SU-DHL-6 (cell line): ENCODE measurements at regions not wholly inside any gene's neighbourhood (a gene's known extent, or its start where the extent isn't known, plus 50 kb on each side); places are given as distances from the start of the nearest gene placed in this dataset.

Source experiments
- H2AFZ ChIP-seq: fragments of 200-600 bp; sonication (generic); 2 replicates; pipeline ENCODE4 v1.6.1; 2014; ENCODE audit warnings: low read depth, mild to moderate bottlenecking, moderate library complexity, mixed read lengths, antibody characterized with exemption, low read length; ENCODE audit not compliant: severe bottlenecking
- H3F3A ChIP-seq: fragments of 200-600 bp; shearing (Covaris generic); 2 replicates; pipeline ENCODE4 v1.6.0; 2016; ENCODE audit warnings: antibody characterized with exemption, mild to moderate bottlenecking; ENCODE audit not compliant: insufficient read depth
- H3K27ac ChIP-seq: fragments of 200-600 bp; sonication (generic); 2 replicates; pipeline ENCODE4 v1.5.1; 2016; ENCODE audit warnings: low read depth, mild to moderate bottlenecking, low read length, moderate library complexity, mixed read lengths
- H3K27me3 ChIP-seq: fragments of 200-600 bp; sonication (generic), shearing (Covaris generic); 2 replicates; pipeline ENCODE4 v1.6.0; 2014; ENCODE audit warnings: mild to moderate bottlenecking, low read length
- H3K36me3 ChIP-seq: fragments of 200-600 bp; sonication (generic); 2 replicates; pipeline ENCODE4 v1.6.1; 2014; ENCODE audit warnings: mild to moderate bottlenecking, low read length, mixed read lengths
- H3K4me2 ChIP-seq: fragments of 300-600, 200-600 bp; shearing (Covaris generic), sonication (generic); 2 replicates; pipeline ENCODE4 v1.6.0; 2014; ENCODE audit warnings: low read length, low read depth, mild to moderate bottlenecking; ENCODE audit not compliant: poor library complexity, severe bottlenecking
- H3K4me3 ChIP-seq: fragments of 200-600 bp; sonication (generic); 2 replicates; pipeline ENCODE4 v1.5.1; 2014; ENCODE audit warnings: antibody characterized with exemption, low read length, mild to moderate bottlenecking, mixed read lengths; ENCODE audit not compliant: insufficient read depth, poor library complexity, severe bottlenecking
- H3K79me2 ChIP-seq: fragments of 200-600 bp; sonication (generic); 2 replicates; pipeline ENCODE4 v1.6.1; 2014; ENCODE audit warnings: mild to moderate bottlenecking, low read length, moderate library complexity; ENCODE audit not compliant: insufficient read depth
- H3K9ac ChIP-seq: fragments of 200-600 bp; sonication (generic); 2 replicates; pipeline ENCODE4 v1.7.0; 2014; ENCODE audit warnings: mild to moderate bottlenecking, low read length
- H3K9me2 ChIP-seq: fragments of 200-600 bp; sonication (generic); replicated peaks from 2 replicates; pipeline ENCODE4 v1.6.1; 2014; ENCODE audit warnings: low read length; ENCODE audit not compliant: insufficient read depth
- H3K9me3 ChIP-seq: fragments of 200-600 bp; sonication (generic); 2 replicates; pipeline ENCODE4 v1.6.1; 2014; ENCODE audit warnings: low read length, mixed read lengths; ENCODE audit not compliant: insufficient read depth
- H4K20me1 ChIP-seq: fragments of 200-600 bp; sonication (generic); 2 replicates; pipeline ENCODE4 v1.6.1; 2014; ENCODE audit warnings: low read depth, mild to moderate bottlenecking, antibody characterized with exemption, low read length, moderate library complexity, mixed read lengths
- CTCF ChIP-seq: fragments of 200-600 bp; sonication (generic); IDR thresholded peaks from one replicate; pipeline ENCODE4 v1.5.1; 2017; ENCODE audit warnings: antibody characterized with exemption, mild to moderate bottlenecking, low read length, moderate library complexity; ENCODE audit not compliant: insufficient read depth, poor library complexity, severe bottlenecking
- EZH2phosphoT487 ChIP-seq: fragments of 200-600 bp; sonication (generic), shearing (Covaris generic); conservative IDR thresholded peaks from 2 replicates; pipeline ENCODE4 v1.6.1; 2018; ENCODE audit warnings: mild to moderate bottlenecking, antibody characterized with exemption, low read length, moderate library complexity, mixed read lengths

- no peaks in the 10 kb centered on the region for H3K36me3 ChIP-seq
- no peak overlapping the region for H3K4me3 ChIP-seq
- H3K9me3 ChIP-seq: no peaks in the 10 kb centered on the region
- H3F3A ChIP-seq: no peaks in the 10 kb centered on the region
- H3K27ac ChIP-seq: no peak overlapping the region
- H3K9ac ChIP-seq: no peak overlapping the region
- no peaks in the 10 kb centered on the region for H4K20me1 ChIP-seq
- no peak for TF ChIP-seq EZH2phosphoT487
- no peak for TF ChIP-seq CTCF
- no peak overlapping the region for H3K4me2 ChIP-seq
- no peaks in the 10 kb centered on the region for H3K9me2 ChIP-seq
- no peaks in the 10 kb centered on the region for H3K79me2 ChIP-seq
- no peak overlapping the region for H2AFZ ChIP-seq
- H3K27me3 ChIP-seq: no peaks in the 10 kb centered on the region
These were observed 306.7 kb upstream of the ZNF608 start for GRCh38 chr5:125053179-125053578.

- Histone ChIP-seq H3K9ac (no peak overlapping the region), H3K27me3 (no peaks in the 10 kb centered on the region), H3K27ac (no peak overlapping the region), H3K9me3 (no peaks in the 10 kb centered on the region), H4K20me1 (no peaks in the 10 kb centered on the region), H3K4me2 (no peak overlapping the region), H3F3A (no peaks in the 10 kb centered on the region), H3K4me3 (no peak overlapping the region), H3K36me3 (no peaks in the 10 kb centered on the region), H3K9me2 (no peaks in the 10 kb centered on the region), H3K79me2 (no peaks in the 10 kb centered on the region), H2AFZ (no peak overlapping the region)
- TF ChIP-seq EZH2phosphoT487: no peak
- no peak for TF ChIP-seq CTCF
These were observed 307.7 kb upstream of the ZNF608 start for GRCh38 chr5:125054146-125054545.

DNA sequence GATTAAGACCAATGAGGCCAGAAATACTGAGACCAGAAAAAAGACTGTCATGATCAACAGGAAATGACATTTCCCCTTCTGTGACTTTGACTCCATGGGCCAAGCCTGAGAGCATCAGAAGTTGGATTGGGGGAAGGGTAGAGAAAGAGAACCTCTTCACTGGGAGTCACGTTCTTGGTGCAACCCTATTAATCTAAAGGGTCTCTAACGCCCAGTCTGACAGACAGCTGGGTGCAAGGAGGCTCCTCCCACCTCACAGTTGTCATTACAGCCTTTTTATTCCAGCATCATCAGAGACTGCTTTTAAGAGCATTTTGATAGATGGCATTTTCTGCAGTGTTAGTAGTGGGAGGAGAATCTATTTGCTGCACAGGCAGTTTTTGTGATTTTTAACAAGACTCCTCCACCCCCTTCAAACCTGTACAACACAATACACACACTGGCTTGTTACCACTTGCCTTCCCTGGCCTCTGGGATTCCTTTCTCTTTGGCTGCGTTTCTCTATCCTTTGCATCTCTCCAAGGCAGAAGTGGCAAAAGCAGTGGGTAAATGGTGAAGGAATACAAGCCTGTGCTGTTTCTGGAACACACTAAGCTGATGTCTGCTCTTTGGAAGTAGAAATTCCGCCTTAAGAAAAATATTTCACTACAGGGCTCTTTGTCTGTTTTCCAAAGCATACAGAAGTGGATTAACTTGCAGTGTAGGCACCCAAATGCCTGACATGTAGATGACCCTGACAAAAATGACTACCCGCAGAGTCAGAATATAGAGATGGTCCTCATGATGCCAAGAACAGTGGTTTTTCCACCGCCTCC lies 310.4 kb upstream of the ZNF608 start:
- Histone ChIP-seq H4K20me1 (no peaks in the 10 kb centered on the region), H3K9me2 (no peaks in the 10 kb centered on the region), H3K79me2 (no peaks in the 10 kb centered on the region), H3F3A (no peaks in the 10 kb centered on the region), H3K9ac (no peak overlapping the region), H3K27me3 (no peaks in the 10 kb centered on the region), H3K4me3 (no peak overlapping the region), H2AFZ (no peak overlapping the region), H3K36me3 (no peaks in the 10 kb centered on the region), H3K27ac (no peak overlapping the region), H3K9me3 (no peaks in the 10 kb centered on the region), H3K4me2 (peak overlapping the region; percentile 5)
- no peak for TF ChIP-seq EZH2phosphoT487
- TF ChIP-seq CTCF: no peak
